ENCODE measurements at regions not wholly inside any gene's neighbourhood (a gene's known extent, or its start where the extent isn't known, plus 50 kb on each side); places are given as distances from the start of the nearest gene placed in this dataset.

GRCh38 chr9:129517006-129517405 lies 103.9 kb downstream of the C9orf50 start (continued):
- no peak for TF ChIP-seq CTCF (IDR thresholded peaks at IDR 0.05)

DNA sequence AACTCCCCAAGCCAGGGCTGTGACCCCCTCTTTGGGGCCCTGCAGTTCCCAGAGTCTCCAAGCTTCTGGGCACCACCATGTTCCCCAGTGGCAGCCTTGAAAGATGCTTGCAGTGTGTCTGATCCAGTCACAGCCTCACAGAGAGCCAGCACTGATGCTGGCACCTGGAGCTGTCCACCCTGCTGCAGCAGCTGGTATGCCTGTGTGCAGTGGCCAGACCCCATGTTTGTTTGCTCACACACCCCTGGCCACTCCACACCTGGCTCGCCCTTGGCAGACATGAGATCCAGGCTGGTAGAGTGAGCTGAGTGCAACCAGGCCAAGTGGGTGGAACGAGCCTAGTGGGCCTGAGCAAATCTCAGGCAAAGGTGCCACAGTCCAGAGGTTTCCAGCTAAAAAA lies 106.0 kb downstream of the C9orf50 start:
- TF ChIP-seq, protein P1, sequence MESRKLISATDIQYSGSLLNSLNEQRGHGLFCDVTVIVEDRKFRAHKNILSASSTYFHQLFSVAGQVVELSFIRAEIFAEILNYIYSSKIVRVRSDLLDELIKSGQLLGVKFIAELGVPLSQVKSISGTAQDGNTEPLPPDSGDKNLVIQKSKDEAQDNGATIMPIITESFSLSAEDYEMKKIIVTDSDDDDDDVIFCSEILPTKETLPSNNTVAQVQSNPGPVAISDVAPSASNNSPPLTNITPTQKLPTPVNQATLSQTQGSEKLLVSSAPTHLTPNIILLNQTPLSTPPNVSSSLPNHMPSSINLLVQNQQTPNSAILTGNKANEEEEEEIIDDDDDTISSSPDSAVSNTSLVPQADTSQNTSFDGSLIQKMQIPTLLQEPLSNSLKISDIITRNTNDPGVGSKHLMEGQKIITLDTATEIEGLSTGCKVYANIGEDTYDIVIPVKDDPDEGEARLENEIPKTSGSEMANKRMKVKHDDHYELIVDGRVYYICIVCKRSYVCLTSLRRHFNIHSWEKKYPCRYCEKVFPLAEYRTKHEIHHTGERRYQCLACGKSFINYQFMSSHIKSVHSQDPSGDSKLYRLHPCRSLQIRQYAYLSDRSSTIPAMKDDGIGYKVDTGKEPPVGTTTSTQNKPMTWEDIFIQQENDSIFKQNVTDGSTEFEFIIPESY (IDR thresholded peaks at IDR 0.05; ENCODE audit: borderline replicate concordance, low read depth) = no peak
- TF ChIP-seq EZH2phosphoT487 (IDR thresholded peaks at IDR 0.05; ENCODE audit: borderline replicate concordance, low read depth) (no peak), TEAD4 (IDR thresholded peaks at IDR 0.05; ENCODE audit: borderline replicate concordance, insufficient read depth) (no peak), TCF12 (IDR thresholded peaks at IDR 0.05) (no peak), RXRA (IDR thresholded peaks at IDR 0.05; ENCODE audit: borderline replicate concordance, low read depth) (no peak), TAF1 (IDR thresholded peaks at IDR 0.05; ENCODE audit: borderline replicate concordance, low read depth, low read length) (no peak), NRF1 (IDR thresholded peaks at IDR 0.05; ENCODE audit: low read depth, low read length) (no peak), RFX5 (IDR thresholded peaks at IDR 0.05; ENCODE audit: low read length) (no peak), USF2 (IDR thresholded peaks at IDR 0.05; ENCODE audit: borderline replicate concordance, low read depth, low read length) (no peak), YY1 (IDR thresholded peaks at IDR 0.05; ENCODE audit: low read depth) (no peak), IRF3 (IDR thresholded peaks at IDR 0.05; ENCODE audit: low read depth, low read length) (no peak), FOSL2 (IDR thresholded peaks at IDR 0.05; ENCODE audit: borderline replicate concordance, low read depth) (no peak), GATA2 (CRISPR knock-in tag; IDR thresholded peaks at IDR 0.05) (no peak), MAX (IDR thresholded peaks at IDR 0.05; ENCODE audit: low read depth) (no peak), MEF2A (IDR thresholded peaks at IDR 0.05; ENCODE audit: borderline replicate concordance, low read depth) (no peak)
- ChIA-PET CTCF (no interaction called here), POLR2A (no interaction called here)
- Histone ChIP-seq H3K4me3 (ENCODE audit: low read depth in 2 of 2, low read length in 1 of 2) (no peak overlapping the region), H3K9ac (no peak overlapping the region), H3K9me3 (peaks cover 9% of the 10 kb centered on the region; the same call in 1 of the 2 replicates), H3K36me3 (replicated peaks in 1 of 2; ENCODE audit: control insufficient read depth in 1 of 2, insufficient read depth in 2 of 2, low read length in 1 of 2) (no peaks in the 10 kb centered on the region), H4K20me1 (ENCODE audit: insufficient read depth) (no peaks in the 10 kb centered on the region), H3K79me2 (ENCODE audit: insufficient read depth) (no peaks in the 10 kb centered on the region), H3K4me2 (no peak overlapping the region), H3K4me1 (ENCODE audit: control insufficient read depth in 1 of 2, insufficient read depth in 2 of 2, low read depth in 1 of 2, low read length in 1 of 2) (no peaks in the 10 kb centered on the region), H3K27ac (ENCODE audit: low read depth in 2 of 2, low read length in 1 of 2) (no peak overlapping the region), H3F3A (replicated peaks; ENCODE audit: insufficient read depth) (peaks cover 9% of the 10 kb centered on the region), H2AFZ (ENCODE audit: low read depth) (no peak overlapping the region), H3K27me3 (ENCODE audit: insufficient read depth) (no peaks in the 10 kb centered on the region), H3K9me2 (no peaks in the 10 kb centered on the region)
- no peak for DNase-seq
- WGBS (ENCODE audit: low lambda C conversion rate) = 19% methylated on average over 2 of the region's 2 CpGs
